Gastrocnemius medialis (tissue), 4 donors: ENCODE measurements at regions not wholly inside any gene's neighbourhood (a gene's known extent, or its start where the extent isn't known, plus 50 kb on each side); places are given as distances from the start of the nearest gene placed in this dataset.

Experiments used
- CTCF ChIP-seq, 5 experiments: fragments of 450-650 bp in 3 of 5; fragments of 200-600 bp in 2 of 5; sonication (generic) in 2 of 5; IDR thresholded peaks in 4 of 5; conservative IDR thresholded peaks in 1 of 5; 1 replicate in 4 of 5; 2 replicates in 1 of 5; pipeline ENCODE4 v1.5.1; 2016 to 2019; ENCODE audit warnings: antibody characterized with exemption in 5 of 5, mild to moderate bottlenecking in 3 of 5, moderate library complexity in 3 of 5
- POLR2A ChIP-seq, 2 donors: fragments of 450-650 bp; IDR thresholded peaks; one replicate each; pipeline ENCODE4 v1.6.1; 2017; ENCODE audit warnings: antibody characterized with exemption in 2 of 2, mild to moderate bottlenecking in 2 of 2, moderate library complexity in 2 of 2

- no peak for TF ChIP-seq CTCF (IDR thresholded peaks at IDR 0.05 in 4 of 5, conservative IDR thresholded peaks at IDR 0.05 in 1 of 5)
- TF ChIP-seq POLR2A (IDR thresholded peaks at IDR 0.05): no peak
Measured at GRCh38 chr3:168219530-168219929, 123.8 kb upstream of the GOLIM4 start.
